Skeletal muscle cell (primary cell): ENCODE measurements at regions not wholly inside any gene's neighbourhood (a gene's known extent, or its start where the extent isn't known, plus 50 kb on each side); places are given as distances from the start of the nearest gene placed in this dataset.
A peak's percentile ranks its signal among the peaks of the same experiment; 100 is the strongest.

Source experiments
- DNase-seq: peaks from one replicate; pipeline ENCODE4 v3.0.0-alpha.2; 2010; ENCODE audit warnings: low read depth
- H3K4me3 ChIP-seq: 2 replicates; pipeline ENCODE4 v1.5.1; 2011; ENCODE audit warnings: low read depth, mild to moderate bottlenecking, control low read depth, low read length, moderate library complexity

DNA sequence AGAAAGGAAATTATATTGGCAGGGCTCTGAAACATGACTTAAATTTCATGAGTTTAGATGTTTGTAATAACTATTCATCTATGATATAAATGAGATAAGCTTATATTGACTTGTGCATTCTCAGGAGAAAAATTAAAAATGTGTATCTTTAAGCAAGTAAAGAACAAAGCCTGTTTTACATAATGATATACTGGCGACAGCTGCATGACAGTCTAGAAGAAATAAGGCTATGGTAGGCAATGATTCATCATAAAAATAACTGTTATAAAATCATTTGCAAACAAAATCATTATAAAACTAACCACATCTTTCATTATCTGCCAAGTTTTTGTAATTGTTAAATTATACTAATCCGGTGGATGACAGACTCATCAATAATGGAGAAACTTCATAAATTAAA lies 188.1 kb downstream of the ADAM29 start:
- no peak for DNase-seq
- H3K4me3 ChIP-seq, result no peak overlapping the region

- H3K4me3 ChIP-seq, result no peak overlapping the region
- DNase-seq, result no peak
Measured at GRCh38 chr4:175109933-175110332, 191.8 kb downstream of the ADAM29 start.

DNA sequence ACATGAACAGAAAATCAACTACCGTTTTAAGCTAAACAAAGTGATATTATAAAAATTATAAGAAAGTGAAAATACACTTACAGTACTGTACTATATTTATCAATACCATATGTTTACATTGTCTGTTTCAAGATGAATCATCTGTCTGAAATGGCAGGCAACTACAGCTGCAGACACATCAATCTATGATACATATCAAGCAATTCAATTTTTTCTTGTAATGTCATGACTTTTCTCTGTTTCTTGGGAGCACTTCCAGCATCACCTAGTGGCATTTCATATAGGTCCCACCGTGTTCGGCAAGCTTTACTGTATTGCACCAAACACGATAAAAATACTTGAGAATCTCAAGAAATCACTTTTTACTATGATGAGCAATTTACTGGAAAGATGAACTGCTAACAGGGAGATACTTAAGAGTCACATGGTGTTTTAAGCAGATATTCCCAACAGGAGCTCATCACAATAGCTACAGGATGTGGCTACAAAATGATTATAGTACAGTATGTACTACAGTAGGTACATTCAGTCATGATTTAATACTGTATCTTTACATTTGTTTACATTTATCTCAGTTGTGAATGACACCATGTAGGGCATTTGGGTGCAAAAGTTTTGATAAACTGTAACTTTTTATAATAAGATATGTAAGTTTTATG lies 207.4 kb downstream of the ADAM29 start:
- no peak overlapping the region for H3K4me3 ChIP-seq
- no peak for DNase-seq

- H3K4me3 ChIP-seq, result no peak overlapping the region
- DNase-seq, result peak; percentile 40
Measured at GRCh38 chr4:175127314-175127713, 209.2 kb downstream of the ADAM29 start.

GRCh38 chr4:175129797-175130196 lies 211.6 kb downstream of the ADAM29 start:
- no peak for DNase-seq
- no peak overlapping the region for H3K4me3 ChIP-seq

DNA sequence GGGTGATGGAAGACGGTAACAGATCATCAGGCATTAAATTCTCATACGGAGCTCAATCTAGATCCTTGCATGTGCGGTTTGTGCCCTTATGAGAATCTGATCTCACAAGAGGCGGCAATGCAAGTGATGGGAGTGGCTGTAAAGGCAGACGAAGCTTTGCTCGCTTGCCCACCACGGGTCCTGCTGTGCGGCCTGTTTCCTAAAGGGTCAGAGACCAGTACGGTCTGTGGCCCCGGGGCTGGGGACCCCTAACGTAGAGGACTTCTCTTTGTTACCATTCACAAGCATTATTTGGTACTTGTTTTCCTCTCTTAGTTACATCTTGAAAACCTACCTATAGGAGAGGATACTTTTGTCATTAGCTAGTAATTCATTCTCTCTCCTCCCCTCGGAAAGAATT lies 221.0 kb downstream of the ADAM29 start:
- H3K4me3 ChIP-seq, result no peak overlapping the region
- no peak for DNase-seq

DNA sequence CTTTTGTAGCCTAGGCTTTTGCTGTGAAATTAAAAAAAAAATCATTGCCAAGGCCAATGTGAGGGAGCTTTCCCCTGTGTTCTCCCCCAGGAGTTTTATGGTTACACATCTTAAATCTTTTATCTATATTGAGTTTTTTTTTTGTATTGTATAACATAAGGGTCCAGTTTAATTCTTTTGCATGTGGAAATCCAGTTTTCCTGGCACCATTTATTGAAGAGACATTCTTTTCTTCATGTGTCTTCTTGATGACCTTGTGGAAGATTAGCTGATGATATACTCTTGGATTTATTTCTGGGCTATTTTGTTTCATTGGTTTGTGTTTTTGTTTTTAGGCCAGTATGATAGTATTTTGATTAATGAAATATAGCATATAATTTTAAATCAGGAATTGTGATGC lies 225.0 kb downstream of the ADAM29 start:
- no peak for DNase-seq
- H3K4me3 ChIP-seq, result no peak overlapping the region

- no peak overlapping the region for H3K4me3 ChIP-seq
- DNase-seq, result no peak
Measured at GRCh38 chr4:175146799-175147198, 228.6 kb downstream of the ADAM29 start.

- H3K4me3 ChIP-seq, result no peak overlapping the region
- DNase-seq, result no peak
Measured at GRCh38 chr4:175147233-175147632, 229.1 kb downstream of the ADAM29 start.

GRCh38 chr4:175166020-175166419 lies 247.9 kb downstream of the ADAM29 start:
- no peak overlapping the region for H3K4me3 ChIP-seq
- DNase-seq, result no peak

GRCh38 chr4:175176710-175177109 lies 258.6 kb downstream of the ADAM29 start:
- DNase-seq, result no peak
- no peak overlapping the region for H3K4me3 ChIP-seq

GRCh38 chr4:175190654-175191053 lies 272.5 kb downstream of the ADAM29 start:
- no peak overlapping the region for H3K4me3 ChIP-seq
- no peak for DNase-seq

- DNase-seq, result no peak
- H3K4me3 ChIP-seq, result no peak overlapping the region
Measured at GRCh38 chr4:175198056-175198455, 279.9 kb downstream of the ADAM29 start.

DNA sequence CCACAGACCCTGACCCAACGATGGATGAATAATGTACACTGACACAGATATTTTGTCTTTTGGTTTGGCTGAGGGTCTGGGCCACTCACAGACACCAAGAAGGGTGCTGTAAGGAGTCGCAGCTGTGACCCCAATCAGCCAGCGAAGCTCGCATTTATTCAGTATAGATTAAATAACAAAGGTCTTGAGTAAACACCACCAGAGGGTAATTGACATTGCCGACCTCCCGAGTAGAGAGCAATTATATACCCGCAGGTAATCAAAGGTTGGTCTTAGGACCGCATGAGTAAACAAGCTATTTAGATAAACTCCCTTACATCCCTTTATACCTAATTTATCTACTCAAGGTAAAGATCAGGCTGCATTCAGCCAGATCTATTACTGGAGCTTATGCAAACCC lies 297.1 kb downstream of the ADAM29 start:
- DNase-seq, result no peak
- H3K4me3 ChIP-seq, result no peak overlapping the region

DNA sequence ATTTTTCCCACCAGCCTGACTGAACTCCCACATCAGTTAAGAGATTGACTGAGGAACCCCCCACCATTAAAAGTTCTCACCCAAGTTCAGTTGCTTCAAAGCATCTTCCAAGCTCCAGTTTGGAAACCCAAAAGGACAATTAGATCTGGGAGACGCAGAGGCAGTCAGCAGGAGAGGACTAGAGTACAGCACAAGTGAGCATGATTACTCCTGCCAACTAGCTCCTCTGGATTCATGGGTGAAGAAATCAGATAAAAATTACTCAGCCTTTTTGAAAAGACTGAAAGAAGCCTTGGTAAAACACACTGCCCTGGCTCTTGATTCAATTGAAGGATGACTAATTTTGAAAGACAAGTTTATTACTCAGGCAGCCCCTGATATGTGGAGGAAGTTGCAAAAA lies 297.5 kb downstream of the ADAM29 start:
- DNase-seq, result no peak
- no peak overlapping the region for H3K4me3 ChIP-seq

- no peak overlapping the region for H3K4me3 ChIP-seq
- no peak for DNase-seq
Measured at GRCh38 chr4:175229154-175229553, 311.0 kb downstream of the ADAM29 start.

DNA sequence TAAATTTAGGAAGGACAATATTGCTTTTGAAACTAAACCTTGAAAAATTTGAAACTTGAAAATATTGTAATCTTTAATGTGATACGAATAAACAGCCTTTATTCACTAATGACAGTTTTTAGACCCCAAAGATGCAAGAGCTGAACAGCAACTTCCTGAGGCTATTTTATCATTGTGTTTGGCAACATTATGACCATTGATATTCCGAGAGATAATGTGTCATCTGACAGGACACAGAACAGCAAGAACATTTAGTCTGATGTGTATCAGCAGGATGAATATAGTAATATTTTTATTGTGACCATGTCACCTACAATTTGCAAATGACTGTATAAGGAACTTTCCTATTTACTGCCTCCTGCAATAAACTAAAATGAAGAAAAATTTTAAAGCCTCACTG lies 316.0 kb downstream of the ADAM29 start:
- DNase-seq, result no peak
- no peak overlapping the region for H3K4me3 ChIP-seq

GRCh38 chr4:175238827-175239517 lies 320.8 kb downstream of the ADAM29 start:
- DNase-seq, result no peak
- H3K4me3 ChIP-seq, result no peak overlapping the region

DNA sequence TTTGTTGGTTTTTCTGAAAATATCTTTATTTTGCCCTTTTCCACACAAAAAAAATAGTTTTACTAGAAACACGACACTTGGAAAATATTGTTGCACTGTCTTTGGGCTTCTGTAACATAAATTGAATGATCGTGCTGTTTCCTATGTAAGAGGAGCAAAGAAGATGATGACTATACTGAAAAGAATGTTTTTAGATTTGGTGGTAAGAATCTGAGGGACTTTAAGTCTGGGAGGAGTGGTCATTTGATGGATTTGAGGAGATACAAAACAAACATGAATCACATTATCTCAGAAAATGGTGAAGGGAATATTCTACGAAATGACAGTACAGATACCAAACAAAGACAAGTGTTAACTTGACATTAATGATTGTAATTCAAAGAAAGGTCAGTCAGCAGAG lies 328.8 kb downstream of the ADAM29 start:
- peak; percentile 27 for DNase-seq
- no peak overlapping the region for H3K4me3 ChIP-seq

DNA sequence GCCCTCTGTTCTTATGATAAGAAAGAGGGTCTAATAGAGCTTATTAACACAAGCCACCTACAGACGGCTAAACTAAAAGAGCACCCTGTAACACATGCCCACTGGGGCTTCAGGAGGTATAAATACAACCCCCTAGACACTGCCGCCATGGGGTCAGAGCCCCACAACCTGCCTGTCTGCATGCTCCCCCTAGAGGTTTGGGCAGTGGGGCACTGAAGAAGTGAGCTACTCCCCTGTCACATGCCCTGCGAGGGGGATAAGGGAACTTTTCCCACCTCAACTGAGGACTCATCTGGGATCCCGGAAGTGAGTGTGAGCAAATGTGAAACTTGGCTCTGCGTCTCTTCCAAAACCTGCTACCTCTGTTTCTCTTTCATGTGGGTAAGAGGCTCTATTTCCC lies 334.5 kb downstream of the ADAM29 start:
- DNase-seq, result no peak
- no peak overlapping the region for H3K4me3 ChIP-seq

GRCh38 chr4:175253184-175253902 lies 335.2 kb downstream of the ADAM29 start:
- no peak overlapping the region for H3K4me3 ChIP-seq
- DNase-seq, result no peak
